Neuron (in vitro differentiated cells): ENCODE measurements at regions not wholly inside any gene's neighbourhood (a gene's known extent, or its start where the extent isn't known, plus 50 kb on each side); places are given as distances from the start of the nearest gene placed in this dataset.
A peak's percentile ranks its signal among the peaks of the same experiment; 100 is the strongest.
"Not testable (repeated sequence)": the region's sequence is repeated elsewhere in the genome, so short reads cannot be mapped to it uniquely, and the experiment has no call there.

Experiments used
- H2AFZ ChIP-seq: one replicate; pipeline ENCODE4 v1.6.1; 2013; ENCODE audit warnings: low read depth, mild to moderate bottlenecking, inconsistent platforms, low read length, moderate library complexity
- H3K27me3 ChIP-seq: one replicate; pipeline ENCODE4 v1.6.1; 2013; ENCODE audit warnings: low read length; ENCODE audit not compliant: insufficient read depth
- H3K36me3 ChIP-seq: one replicate; pipeline ENCODE4 v1.6.1; 2013; ENCODE audit warnings: low read length; ENCODE audit not compliant: insufficient read depth
- H3K4me1 ChIP-seq: one replicate; pipeline ENCODE4 v1.6.1; 2013; ENCODE audit warnings: low read length; ENCODE audit not compliant: insufficient read depth
- H3K4me3 ChIP-seq: 2 replicates; pipeline ENCODE4 v1.5.1; 2013; ENCODE audit warnings: mild to moderate bottlenecking, low read length, moderate library complexity
- H3K9me3 ChIP-seq: one replicate; pipeline ENCODE4 v1.6.1; 2013; ENCODE audit warnings: low read length

GRCh38 chr14:46404865-46405811 is 246.4 kb downstream of the RPL10L start:
- Histone ChIP-seq H3K4me3 (no peak overlapping the region), H3K27me3 (no peaks in the 10 kb centered on the region), H3K4me1 (peaks cover 51% of the 10 kb centered on the region), H3K36me3 (no peaks in the 10 kb centered on the region), H3K9me3 (no peaks in the 10 kb centered on the region), H2AFZ (no peak overlapping the region)

DNA sequence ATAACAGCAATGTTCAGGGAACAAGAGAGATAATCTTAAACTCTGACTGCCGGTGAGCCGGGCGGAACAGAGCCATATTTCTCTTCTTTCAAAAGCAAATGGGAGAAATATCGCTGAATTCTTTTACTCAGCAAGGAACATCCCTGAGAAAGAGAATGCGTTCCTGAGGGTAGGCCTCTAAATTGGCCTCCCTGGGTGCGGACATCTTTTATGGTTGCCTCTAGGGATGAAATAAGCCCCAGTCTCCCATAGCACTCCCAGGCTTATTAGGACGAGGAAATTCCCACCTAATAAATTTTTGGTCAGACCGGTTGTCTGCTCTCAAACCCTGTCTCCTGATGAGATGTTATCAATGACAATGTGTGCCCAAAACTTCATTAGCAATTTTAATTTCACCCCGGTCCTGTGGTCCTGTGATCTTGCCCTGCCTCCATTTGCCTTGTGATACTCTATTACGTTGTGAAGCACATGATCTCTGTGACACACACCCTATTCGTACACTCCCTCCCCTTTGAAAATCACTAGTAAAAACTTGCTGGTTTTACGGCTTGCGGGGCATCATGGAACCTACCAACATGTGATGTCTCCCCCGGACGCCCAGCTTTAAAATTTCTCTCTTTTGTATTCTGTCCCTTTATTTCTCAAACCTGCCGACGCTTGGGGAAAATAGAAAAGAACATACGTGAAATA is 249.4 kb downstream of the RPL10L start:
- not testable (repeated sequence) for H3K9me3 ChIP-seq, H3K4me3 ChIP-seq, H3K27me3 ChIP-seq, H2AFZ ChIP-seq, H3K36me3 ChIP-seq
- H3K4me1 ChIP-seq = peaks cover 44% of the 10 kb centered on the region

DNA sequence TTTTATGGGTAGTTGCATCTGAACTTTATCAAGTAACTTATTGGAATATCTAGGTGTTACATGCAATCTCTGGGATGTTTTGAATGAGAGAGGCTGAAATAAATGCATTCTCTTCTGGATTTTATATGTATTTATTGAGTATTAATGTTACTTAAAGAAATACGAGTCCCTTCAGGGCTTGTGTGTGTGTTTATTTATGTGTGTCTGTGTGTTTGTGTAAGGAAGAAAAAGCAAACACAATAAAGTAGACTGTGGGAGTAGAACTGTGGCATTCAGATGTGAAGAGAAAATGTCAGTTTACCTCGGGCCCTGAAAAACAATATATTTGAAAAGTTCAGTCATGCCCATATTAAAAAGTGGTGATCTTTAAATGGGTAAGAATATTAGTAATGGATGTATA is 250.5 kb downstream of the RPL10L start:
- no peak overlapping the region for H3K4me3 ChIP-seq
- H3K9me3 ChIP-seq = no peaks in the 10 kb centered on the region
- no peaks in the 10 kb centered on the region for H3K36me3 ChIP-seq
- H3K4me1 ChIP-seq = peaks cover 35% of the 10 kb centered on the region
- H2AFZ ChIP-seq = no peak overlapping the region
- no peaks in the 10 kb centered on the region for H3K27me3 ChIP-seq

DNA sequence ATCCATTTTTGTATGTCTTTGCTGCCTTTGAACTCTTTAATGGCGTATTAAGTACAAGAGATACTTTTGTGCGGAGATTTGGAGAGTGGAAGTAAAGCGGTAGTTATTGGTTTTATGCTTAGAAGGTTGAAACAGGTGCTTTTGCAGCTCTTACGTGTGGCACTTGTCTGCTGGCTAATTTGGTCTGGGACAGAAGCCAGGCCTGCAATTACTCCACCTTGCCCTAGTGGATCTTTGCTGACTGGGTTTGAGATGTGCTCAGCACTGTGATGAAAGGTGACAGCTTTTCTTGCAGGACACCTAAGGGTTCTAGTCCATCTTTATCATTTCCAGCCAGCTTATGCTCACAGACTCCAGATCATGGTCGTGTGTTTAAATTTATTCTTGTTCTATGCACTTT is 252.5 kb downstream of the RPL10L start:
- Histone ChIP-seq H3K4me1 (peaks cover 17% of the 10 kb centered on the region), H3K36me3 (no peaks in the 10 kb centered on the region)

DNA sequence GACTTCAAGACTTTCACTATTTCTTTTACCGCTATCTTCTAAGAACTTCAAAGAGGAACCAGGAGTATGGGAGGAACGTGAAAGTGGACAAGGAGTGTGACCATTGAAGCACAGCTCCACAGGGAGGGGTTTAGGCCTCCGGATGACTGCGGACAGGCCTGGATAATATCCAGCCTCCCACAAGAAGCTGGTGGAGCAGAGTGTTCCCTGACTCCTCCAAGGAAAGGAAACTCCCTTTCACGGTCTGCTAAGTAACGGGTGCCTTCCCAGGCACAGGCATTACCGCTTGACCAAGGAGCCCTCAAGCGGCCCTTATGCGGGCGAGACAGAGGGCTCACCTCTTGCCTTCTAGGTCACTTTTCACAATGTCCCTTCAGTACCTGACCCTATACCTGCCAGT is 267.0 kb downstream of the RPL10L start:
- peak overlapping the region; percentile 10 for H2AFZ ChIP-seq
- no peaks in the 10 kb centered on the region for H3K27me3 ChIP-seq
- H3K4me3 ChIP-seq = no peak overlapping the region
- H3K36me3 ChIP-seq = no peaks in the 10 kb centered on the region
- H3K4me1 ChIP-seq = no peaks in the 10 kb centered on the region
- no peaks in the 10 kb centered on the region for H3K9me3 ChIP-seq

More for the DNA sequence above, 252.5 kb downstream of the RPL10L start:
- Histone ChIP-seq H3K27me3 (no peaks in the 10 kb centered on the region), H3K9me3 (no peaks in the 10 kb centered on the region), H3K4me3 (no peak overlapping the region), H2AFZ (no peak overlapping the region)

DNA sequence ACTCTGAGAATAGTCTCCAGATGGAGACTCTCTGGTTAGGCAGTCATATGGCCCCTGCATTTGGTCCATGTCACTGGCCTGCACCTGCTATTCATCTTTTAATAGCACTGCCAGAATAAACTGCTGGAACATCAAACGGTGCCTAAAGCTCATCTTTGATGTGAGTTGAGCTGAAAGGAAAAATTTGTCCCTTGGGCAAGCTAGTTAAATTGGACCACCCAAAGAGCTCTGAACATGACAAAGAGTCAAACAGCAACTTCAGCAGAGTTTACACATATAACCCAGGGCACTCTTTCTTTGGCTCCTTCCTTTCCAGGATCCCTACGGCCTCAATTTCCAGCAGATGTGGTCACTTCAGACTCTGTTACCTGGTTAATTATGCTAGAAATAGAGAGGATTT is 269.9 kb downstream of the RPL10L start:
- Histone ChIP-seq H3K9me3 (peaks cover 2% of the 10 kb centered on the region), H3K27me3 (no peaks in the 10 kb centered on the region), H3K36me3 (no peaks in the 10 kb centered on the region), H2AFZ (peak overlapping the region; percentile 38), H3K4me1 (no peaks in the 10 kb centered on the region), H3K4me3 (no peak overlapping the region)

DNA sequence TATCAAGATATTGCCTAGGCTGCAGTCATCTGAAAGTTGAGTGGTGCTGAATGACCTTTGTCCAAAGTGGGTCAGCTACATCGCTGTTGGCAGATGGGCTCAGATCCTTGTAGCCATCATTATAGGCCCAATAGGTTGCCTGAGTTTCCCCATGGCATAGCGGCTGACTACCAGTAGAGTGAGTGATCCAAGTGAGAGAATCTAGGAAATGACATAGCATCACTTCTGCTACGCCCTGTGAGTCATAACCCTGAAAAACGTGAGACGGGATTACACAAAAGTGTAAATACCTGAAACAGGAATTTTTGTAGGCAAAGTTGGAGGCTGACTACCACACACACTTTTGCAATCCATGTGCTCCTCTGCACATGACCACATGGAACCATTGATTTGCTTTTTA is 273.3 kb downstream of the RPL10L start:
- Histone ChIP-seq H3K27me3 (no peaks in the 10 kb centered on the region), H3K4me1 (no peaks in the 10 kb centered on the region), H3K4me3 (no peak overlapping the region), H2AFZ (no peak overlapping the region), H3K36me3 (no peaks in the 10 kb centered on the region), H3K9me3 (peaks cover 2% of the 10 kb centered on the region)

GRCh38 chr14:46377305-46377704 is 274.3 kb downstream of the RPL10L start:
- no peak overlapping the region for H2AFZ ChIP-seq
- H3K4me3 ChIP-seq = no peak overlapping the region
- H3K27me3 ChIP-seq = no peaks in the 10 kb centered on the region
- peaks cover 2% of the 10 kb centered on the region for H3K9me3 ChIP-seq
- H3K4me1 ChIP-seq = no peaks in the 10 kb centered on the region
- H3K36me3 ChIP-seq = no peaks in the 10 kb centered on the region

- no peaks in the 10 kb centered on the region for H3K27me3 ChIP-seq
- no peak overlapping the region for H3K4me3 ChIP-seq
Observed at GRCh38 chr14:46369391-46369790, 282.2 kb downstream of the RPL10L start.

DNA sequence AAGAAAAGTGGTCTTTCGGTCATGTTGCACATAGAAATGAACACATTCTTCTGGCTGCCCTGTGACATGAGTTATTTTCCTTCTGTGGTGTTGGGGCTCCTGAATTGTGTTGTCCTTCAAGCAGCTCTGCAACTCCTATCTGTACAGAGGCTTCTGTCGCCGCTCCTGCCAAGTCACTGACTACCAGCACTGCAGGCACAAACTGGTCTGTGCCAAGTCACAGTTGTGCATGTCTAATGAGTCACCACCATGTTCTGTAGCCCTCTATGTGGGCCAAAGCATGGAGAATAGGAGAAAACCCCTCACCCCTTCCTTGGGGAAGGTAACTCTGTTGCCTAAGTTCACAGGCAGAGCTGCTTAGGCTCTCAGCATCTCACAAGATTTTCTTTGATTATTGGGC is 283.3 kb downstream of the RPL10L start:
- H3K36me3 ChIP-seq = no peaks in the 10 kb centered on the region
- H3K4me1 ChIP-seq = no peaks in the 10 kb centered on the region
- H3K9me3 ChIP-seq = no peaks in the 10 kb centered on the region
- no peaks in the 10 kb centered on the region for H3K27me3 ChIP-seq
- no peak overlapping the region for H3K4me3 ChIP-seq
- H2AFZ ChIP-seq = peak overlapping the region; percentile 5

More at GRCh38 chr14:46369391-46369790, 282.2 kb downstream of the RPL10L start:
- no peaks in the 10 kb centered on the region for H3K36me3 ChIP-seq
- H2AFZ ChIP-seq = no peak overlapping the region
- no peaks in the 10 kb centered on the region for H3K9me3 ChIP-seq
- no peaks in the 10 kb centered on the region for H3K4me1 ChIP-seq

DNA sequence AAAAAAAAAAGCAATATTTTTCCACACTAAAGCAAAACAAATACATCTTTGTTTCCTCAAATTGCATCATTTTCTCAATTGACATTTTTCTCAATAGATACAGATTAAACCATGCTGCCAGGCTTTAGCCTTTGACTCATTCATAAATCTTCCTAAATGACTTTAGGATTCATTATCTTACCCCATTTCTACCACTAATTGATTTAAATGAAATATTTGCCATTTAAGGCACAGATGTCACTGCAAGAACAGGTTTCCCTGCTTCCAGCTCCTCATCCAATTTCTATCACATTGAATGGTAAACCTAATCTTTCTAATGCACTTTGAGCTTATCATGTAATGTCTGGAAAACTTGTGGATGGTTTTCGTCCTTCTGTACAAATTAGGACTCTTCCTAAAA is 298.7 kb downstream of the RPL10L start:
- Histone ChIP-seq H3K4me1 (no peaks in the 10 kb centered on the region), H3K9me3 (no peaks in the 10 kb centered on the region), H3K4me3 (no peak overlapping the region), H3K27me3 (no peaks in the 10 kb centered on the region), H3K36me3 (no peaks in the 10 kb centered on the region), H2AFZ (no peak overlapping the region)

DNA sequence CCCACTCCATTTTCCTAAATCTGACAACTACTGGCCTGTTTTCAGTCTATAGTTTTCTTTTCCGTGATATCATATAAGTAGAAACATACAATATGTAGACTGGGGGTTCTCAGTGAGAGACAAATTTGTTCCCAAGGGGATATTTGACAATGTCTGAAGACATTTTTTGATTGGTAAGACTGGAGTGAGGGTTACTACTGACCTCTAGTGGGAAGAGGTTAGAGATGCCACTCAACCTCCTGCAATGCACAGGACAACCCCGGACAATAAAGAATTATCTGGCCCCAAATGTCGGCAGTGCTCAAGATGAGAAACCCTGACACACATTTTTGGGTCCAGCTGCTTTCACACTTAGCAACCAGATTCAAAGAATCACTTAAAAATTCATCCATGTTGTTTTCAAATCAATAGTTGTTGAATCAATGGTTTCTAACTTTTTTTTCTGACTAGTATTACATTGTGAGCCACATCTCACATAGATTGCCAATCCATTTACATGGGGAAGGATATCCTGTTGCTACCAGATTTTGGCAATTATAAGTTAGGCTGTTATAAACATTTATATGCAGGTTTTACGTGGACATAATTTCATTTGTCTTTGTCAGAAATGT is 307.1 kb downstream of the RPL10L start:
- no peaks in the 10 kb centered on the region for H3K9me3 ChIP-seq
- no peaks in the 10 kb centered on the region for H3K36me3 ChIP-seq
- H2AFZ ChIP-seq = peak overlapping the region; percentile 61
- H3K27me3 ChIP-seq = no peaks in the 10 kb centered on the region
- H3K4me1 ChIP-seq = no peaks in the 10 kb centered on the region
- H3K4me3 ChIP-seq = no peak overlapping the region

- Histone ChIP-seq H3K4me1 (no peaks in the 10 kb centered on the region), H3K27me3 (no peaks in the 10 kb centered on the region), H3K36me3 (no peaks in the 10 kb centered on the region), H3K9me3 (no peaks in the 10 kb centered on the region), H2AFZ (no peak overlapping the region), H3K4me3 (no peak overlapping the region)
Observed at GRCh38 chr14:46325777-46326176, 325.8 kb downstream of the RPL10L start.
